Esophagus squamous epithelium (tissue), 4 donors: ENCODE measurements at regions not wholly inside any gene's neighbourhood (a gene's known extent, or its start where the extent isn't known, plus 50 kb on each side); places are given as distances from the start of the nearest gene placed in this dataset.

Experiments
- CTCF ChIP-seq, 6 experiments: fragments of 450-650 bp in 4 of 6; fragments of 200-600 bp in 2 of 6; sonication (generic) in 2 of 6; IDR thresholded peaks; one replicate each; pipeline ENCODE4 v1.5.1; 2016 to 2019; ENCODE audit warnings: antibody characterized with exemption in 6 of 6, mild to moderate bottlenecking in 4 of 6, moderate library complexity in 4 of 6
- POLR2A ChIP-seq, 4 donors: fragments of 450-650 bp; IDR thresholded peaks; one replicate each; pipeline ENCODE4 v1.6.1; 2017; ENCODE audit warnings: antibody characterized with exemption in 4 of 4, mild to moderate bottlenecking in 4 of 4, moderate library complexity in 3 of 4

GRCh38 chr2:194603429-194603828 lies 1053.6 kb upstream of the SLC39A10 start:
- no peak for TF ChIP-seq CTCF (IDR thresholded peaks at IDR 0.05)
- no peak for TF ChIP-seq POLR2A (IDR thresholded peaks at IDR 0.05)
